Activated CD4-positive, CD25-positive, alpha-beta regulatory T cell treated with anti-CD3 and anti-CD28 coated beads, Interleukin-2, amount 50 U/mL, for 16 hours (primary cell): ENCODE measurements at regions not wholly inside any gene's neighbourhood (a gene's known extent, or its start where the extent isn't known, plus 50 kb on each side); places are given as distances from the start of the nearest gene placed in this dataset.
"Not testable (repeated sequence)": the region's sequence is repeated elsewhere in the genome, so short reads cannot be mapped to it uniquely, and the experiment has no call there.

Experiments used
- DNase-seq: peaks from one replicate; pipeline ENCODE4 v3.0.0-alpha.2; 2020; ENCODE audit warnings: low read depth, low spot score

DNA sequence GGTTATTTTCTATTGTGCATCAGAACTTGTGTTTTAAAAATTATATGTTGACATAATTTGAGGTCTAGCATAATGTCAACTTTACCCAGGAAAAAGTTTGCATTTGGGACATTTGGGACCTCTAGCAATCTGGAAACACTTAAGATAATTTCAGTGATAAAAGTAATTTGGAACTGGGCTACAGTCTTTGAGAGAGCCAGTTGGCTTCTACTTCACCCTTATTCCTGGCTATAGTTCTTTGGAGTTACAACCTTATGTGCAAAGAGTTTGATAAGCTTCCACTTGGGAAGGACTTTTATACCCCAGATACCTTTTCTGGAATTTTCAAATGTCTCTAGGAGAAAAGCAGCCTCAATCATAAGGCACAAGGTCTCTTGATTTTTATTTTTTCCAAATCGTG, 139.3 kb downstream of the ARRDC3 start:
- DNase-seq, result no peak

DNA sequence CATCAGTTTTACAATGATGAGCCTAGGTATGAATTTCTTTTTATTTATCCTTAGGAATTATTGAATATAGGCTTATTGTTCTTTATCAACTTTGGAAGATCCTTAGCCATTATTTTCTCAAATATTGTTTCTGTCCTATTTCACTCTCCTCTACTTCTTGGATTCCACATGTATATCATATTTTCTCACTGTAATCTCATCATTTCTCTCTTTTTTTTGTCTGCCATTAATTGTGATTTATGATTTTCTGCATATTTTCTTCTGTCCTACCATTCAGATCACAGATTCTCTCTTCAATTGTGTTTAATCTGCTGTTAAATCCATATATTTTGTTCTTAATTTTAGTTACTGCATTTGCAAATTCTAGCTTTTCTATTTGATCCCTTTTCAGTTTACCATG, 139.8 kb downstream of the ARRDC3 start:
- DNase-seq, result no peak

DNA sequence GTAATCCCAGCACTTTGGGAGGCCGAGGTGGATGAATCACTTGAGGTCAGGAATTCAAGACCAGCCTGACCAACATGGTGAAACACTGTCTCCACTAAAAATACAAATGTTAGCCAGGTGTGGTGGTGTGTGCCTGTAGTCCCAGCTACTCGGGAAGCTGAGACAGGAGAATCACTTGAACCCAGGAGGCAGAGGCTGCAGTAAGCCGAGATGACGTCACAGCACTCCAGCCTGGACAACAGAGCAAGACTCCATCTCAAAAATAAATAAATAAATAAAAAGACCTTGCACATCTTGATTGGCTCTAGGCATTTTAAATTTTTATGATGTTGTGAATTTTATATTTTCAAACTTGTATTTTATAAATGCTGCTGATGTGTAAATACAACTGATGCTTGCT, 141.7 kb downstream of the ARRDC3 start:
- not testable (repeated sequence) for DNase-seq

DNA sequence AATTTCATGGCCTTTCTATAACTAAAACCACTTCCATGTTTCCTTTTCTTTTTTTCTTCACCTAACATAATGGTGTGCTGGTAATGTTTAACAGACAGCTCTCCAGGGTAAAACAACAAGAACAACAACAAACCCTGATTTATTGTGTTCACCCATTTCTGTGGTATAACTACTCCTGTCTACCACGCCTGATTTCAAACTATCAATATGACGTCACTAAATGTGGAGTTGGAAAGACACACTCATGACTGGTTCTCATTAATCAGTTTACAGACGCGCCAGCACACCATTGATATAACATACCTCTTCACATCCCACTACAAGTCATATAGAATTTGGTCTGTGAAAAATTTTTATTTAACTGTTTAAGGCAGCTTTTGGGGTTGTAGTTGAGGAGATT, 142.9 kb downstream of the ARRDC3 start:
- DNase-seq, result no peak

DNA sequence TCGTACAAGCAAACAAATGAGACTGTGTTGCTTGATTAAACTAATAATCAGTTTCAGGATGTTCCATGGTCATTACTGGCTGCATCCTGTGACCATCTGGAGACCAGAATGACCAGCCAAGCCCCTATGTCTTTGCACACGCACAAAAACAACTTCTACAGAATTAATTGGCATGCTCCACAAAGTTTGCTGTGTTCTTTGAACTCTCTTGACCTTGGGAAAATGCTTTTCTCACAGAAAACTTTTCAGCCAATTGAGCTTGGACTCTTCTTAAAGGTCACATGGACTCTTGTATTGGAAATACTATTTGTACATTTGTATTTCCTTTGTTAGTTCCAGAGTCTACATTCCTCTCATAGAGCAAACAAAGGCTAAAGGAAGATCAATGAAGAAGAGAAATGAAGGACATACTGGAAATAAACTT, 147.8 kb downstream of the ARRDC3 start:
- no peak for DNase-seq

DNA sequence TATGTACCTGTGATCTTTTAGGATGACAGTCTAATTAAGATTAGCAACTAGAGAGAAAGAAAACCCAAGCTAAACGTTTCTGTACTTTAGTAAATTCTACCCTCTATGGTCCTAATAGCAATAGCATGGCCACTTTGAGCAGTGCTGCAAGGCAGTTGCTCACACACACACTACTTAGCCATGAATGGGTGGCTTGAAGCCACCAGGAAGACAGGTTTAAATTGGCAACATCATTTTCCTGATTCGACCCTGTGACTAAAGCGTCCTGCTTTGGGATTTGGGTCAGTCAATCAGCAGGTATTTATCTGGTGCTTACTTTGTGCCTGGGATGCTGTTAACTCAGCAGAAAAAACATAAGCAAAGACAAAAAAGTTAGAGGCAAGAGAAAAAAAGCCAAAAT, 150.6 kb downstream of the ARRDC3 start:
- no peak for DNase-seq

DNA sequence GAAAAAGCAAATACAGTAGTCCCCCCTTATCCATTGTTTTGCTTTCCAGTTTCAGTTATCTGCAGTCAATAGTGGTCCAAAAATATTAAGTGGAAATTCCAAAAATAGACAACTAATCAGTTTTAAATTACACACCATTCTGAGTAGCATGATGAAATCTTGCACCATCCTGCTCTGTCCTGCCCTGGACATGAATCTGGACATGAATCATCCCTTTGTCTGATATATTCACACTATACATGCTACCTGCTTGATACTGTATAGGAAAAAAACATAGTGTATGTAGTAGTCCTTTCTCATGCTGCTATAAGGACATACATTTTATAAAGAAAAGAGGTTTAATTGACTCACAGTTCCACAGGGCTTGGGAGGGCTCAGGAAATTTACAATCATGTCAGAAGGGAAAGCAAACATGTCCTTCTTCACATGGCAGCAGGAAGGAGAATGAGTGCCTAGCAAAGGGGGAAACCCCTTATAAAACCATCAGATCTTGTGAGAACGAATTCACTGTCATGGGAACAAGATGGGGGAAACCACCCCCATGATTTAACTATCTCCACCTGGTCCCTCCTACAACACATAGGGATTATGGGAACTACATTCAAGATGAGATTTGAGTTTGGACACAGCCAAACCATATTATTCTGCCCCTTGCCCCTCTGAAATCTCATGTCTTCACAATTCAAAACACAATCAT, 153.9 kb downstream of the ARRDC3 start:
- no peak for DNase-seq

DNA sequence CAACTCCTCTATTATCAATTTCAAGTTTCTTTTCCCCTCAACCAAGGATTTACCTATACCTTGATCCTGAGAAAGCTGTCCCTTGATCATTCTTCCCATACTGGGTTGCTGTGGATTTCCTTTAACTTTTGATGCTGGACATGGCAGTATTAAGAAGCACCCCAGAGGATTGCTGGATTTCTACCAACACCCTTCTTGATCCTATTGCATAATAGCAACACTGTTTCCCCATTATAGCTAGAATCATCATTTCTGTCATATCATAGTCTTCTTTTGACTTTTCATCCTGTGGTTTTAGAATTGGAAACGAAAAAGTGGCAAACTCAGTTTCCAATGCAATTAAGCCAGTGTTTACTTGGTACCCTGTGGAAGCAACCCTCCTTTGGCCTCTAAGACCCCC, 154.9 kb downstream of the ARRDC3 start:
- no peak for DNase-seq

DNA sequence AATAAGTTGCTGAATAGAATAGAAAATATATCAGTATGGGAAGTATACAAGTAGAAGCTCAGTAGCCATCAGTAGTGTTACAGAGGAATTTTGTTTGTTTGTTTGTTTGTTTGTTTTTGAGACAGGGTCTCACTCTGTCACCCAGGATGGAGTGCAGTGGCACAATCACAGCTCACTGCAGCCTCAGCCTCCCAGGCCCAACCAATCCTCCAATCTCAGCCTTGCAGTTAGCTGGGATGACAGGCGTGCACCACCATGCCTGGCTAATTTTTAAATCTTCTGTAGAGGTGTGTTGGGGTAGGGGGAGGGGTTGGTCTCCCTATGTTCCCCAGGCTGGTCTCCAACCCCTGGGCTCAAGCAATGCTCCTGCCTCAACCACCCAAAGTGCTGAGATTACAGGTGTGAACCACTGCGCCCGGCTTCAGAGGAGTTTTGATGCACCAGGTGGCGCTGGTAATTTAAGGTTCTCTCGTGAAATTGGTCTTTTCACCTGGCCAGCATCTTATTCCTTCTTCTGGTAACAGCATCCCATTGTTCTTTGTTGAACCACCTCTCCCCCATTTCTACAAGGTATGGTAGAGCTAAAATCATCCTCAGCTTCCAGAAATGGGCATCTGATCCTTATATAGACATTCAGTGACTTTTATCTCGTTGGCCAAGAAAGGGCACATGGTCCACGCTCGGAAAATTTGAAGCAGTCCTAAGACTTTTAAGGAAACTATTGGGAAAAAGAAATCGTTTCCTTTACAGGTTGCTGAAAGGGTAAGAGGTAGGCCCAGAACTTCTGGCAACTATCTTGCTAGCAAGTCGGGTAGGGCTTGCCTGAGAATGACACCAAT, 157.1 kb downstream of the ARRDC3 start:
- DNase-seq, result peak; percentile 23

DNA sequence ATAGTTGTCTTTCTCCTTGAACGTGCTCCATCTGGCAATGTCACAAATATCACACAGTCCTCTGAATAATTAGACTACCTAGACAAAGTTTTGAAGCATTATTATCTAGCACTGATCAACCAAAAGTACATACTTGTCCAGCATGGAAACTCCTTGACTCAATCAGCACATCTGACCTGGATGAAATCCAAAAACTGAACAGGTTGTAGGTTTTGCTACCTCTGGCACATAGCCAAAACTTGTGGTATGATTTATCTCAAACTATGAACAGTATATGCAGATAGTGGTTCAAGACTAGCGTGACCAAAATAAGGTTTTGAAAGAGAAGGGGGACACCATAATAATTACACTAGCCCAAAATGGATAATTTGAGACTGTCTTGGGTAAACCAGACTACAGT, 158.1 kb downstream of the ARRDC3 start:
- DNase-seq, result no peak

DNA sequence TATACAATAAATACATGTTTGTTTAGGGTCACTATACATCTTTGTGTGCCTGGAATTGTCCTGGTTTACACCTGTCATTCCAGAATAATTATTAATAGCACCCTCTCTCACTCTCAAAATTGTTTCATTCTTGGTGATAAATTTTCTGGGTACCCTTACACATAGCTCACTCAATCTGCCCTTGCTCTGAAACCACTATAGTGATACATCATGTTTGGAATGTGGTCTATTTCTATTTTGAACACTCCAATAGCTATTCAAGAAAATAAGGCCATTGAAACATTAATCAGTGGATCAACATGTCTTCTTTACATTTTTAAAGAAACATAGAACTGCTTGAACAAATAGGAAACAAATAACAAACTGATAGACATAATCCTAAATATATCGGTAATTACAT, 158.7 kb downstream of the ARRDC3 start:
- DNase-seq, result no peak

DNA sequence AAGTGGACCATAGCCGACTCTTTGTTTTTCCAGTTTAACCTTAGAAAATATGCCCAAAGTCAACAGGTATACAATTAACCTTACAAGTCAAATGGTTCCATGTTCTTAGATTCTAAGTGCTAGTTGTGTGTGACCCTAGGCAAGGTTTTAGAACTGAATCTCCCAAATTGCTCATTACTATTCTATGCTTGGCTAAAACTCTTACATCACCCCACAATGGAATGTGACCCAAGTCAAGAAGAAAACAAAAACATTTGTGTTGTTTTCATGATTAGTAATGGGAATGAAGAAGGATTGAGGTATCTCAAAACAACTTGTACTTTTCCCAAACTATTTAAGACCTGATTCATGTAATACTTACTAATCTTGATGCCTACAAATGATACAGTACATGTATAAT, 159.2 kb downstream of the ARRDC3 start:
- DNase-seq, result no peak

DNA sequence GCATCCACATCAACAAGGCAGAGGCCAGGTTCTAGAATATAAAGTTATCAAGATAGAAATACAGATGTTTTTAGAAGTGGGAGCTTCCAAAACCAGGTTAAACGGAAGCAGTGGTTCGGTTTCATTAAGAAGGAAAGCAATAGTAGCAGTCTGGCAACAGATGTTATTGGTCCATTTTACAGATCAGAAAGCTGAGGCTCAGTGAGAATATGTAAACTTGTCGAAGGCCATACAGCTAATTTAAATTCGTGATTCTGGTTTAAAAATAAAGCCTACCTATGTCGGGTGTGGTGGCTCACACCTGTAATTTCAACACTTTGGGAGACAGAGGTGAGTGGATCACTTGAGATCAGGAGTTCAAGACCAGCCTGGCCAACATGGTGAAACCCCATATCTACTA, 160.6 kb downstream of the ARRDC3 start:
- no peak for DNase-seq

DNA sequence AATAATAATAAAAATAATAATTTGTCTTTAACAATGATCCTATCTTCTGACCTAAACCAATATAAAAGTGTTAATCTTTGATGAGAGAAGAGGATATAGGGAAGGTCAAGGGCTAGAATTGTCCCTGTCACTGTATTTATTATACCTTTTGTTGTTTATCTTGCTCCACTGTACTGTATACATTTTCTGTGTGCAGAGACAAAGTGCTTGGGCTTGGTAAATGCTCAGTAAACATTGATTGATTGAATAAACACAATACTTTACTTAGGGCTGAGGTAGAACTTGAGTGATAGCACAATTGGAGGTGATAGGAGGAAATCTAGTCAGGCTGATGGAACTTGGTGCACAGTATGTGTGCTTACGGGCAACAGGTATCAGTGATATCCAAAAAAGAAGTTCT, 161.2 kb downstream of the ARRDC3 start:
- no peak for DNase-seq

DNA sequence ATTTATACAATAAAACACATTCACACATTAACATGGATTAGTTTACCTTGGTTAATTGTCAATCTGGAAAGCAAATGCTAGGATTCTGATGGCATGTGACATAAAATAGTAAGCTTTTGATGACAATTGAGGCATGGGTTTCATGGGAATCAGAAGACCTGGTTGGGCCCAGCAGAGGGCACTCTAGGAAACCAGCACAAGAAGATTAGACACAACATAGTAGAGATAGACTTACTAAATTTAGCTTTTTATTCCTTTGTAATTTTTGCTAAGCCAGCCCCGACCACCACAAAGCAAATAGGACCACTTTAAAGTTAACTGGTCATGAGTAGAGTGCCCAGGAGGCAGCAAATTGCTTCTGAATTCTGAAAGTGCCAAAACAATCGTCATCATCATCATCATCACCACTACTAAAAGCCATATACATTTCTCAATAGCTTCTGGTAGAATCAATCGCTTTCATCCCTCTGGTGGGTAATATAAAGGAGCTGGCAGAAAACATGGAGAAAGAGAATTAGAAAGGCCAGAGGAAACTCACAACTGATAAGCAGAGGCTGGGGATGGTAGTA, 163.2 kb downstream of the ARRDC3 start:
- DNase-seq, result no peak

DNA sequence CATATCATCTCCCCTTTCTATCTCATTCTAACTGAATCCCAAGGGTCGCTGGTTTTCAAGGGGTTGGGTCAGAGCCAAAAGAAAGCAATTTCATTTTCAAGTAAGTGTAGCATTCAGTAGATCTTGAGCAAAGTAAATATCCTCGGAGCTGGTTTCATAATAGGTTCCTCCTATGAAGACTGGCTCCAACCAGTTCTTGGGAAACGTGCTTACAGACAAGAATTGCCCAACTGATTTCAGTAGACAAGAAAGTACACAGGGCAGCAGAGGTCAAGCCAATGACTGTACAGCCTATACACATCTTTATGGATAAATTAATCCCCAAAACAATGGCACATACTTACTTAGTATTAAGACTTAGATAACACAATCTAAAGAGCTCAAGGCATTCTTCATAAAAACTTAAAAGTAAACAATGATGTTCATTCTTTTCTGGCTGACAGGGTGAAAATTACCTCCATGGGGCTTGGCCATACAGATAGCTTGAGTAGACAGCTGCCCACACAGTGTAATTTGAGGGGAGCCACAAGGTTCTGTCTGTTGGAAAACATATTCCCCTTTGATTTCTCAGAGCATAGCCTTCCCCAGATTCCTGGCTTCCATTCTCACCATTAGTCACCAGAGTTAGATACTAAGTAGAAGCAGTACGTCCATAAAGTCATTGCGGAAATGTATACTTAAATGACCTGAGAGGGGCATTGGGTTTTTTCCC, 163.9 kb downstream of the ARRDC3 start:
- DNase-seq, result no peak

DNA sequence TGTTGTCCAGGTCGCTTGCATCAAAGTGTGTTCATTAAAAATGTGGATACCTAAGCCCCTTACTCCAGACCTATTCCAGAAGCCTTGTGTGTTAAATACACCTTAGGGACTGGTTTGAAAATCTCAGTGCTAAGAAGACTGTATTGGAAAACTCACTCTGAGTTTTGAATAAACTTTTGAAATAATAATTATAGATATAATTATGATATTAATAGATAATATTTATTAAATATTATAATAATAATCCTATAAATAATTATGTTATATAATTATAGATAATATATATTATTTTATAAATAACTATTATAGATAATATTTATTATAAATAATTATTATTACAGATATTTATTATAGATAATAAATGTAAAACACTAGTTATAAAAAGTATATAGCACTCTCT, 165.3 kb downstream of the ARRDC3 start:
- no peak for DNase-seq

DNA sequence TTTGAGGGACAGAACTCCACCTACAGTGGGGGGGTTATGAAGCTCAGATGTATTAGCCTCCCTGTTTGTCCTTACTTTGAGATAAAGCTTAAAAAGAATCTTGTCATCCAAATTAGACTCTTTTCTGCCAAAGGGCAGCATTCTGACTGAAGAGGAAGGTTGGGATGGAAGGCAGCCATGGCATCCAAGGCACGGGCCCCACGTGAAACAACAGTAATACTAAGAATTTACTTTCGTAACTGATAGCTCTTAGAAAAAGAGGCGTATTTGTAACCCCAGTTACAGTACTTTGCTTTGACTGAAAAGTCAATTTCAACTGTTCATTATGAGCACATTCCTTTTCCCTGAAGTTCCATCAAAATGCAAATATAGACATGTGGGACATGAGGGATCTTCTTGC, 168.5 kb downstream of the ARRDC3 start:
- DNase-seq, result no peak
